ENCODE measurements at regions not wholly inside any gene's neighbourhood (a gene's known extent, or its start where the extent isn't known, plus 50 kb on each side); places are given as distances from the start of the nearest gene placed in this dataset.

DNA sequence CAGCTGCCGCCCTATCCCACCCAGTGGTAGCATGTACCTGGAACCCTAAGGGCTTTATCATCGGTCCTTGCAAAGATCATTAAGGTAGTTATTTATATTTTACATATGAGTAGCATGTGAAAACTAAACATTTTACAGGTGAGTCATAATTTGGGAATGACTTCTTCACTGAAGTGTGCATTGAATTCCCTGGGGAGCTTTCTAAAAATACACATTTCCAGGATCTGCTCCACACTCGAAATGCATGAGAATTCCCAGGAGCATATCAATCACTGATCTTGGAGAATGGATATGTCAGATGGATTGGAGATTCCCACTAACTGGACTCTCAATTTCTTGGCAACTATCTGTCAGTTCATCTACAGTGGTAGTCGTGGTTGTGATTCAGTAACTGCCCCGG, 717.5 kb downstream of the IRX1 start:
- TF ChIP-seq, protein P1, sequence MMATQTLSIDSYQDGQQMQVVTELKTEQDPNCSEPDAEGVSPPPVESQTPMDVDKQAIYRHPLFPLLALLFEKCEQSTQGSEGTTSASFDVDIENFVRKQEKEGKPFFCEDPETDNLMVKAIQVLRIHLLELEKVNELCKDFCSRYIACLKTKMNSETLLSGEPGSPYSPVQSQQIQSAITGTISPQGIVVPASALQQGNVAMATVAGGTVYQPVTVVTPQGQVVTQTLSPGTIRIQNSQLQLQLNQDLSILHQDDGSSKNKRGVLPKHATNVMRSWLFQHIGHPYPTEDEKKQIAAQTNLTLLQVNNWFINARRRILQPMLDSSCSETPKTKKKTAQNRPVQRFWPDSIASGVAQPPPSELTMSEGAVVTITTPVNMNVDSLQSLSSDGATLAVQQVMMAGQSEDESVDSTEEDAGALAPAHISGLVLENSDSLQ (IDR thresholded peaks at IDR 0.05): no peak
- TF ChIP-seq FOXK2 (IDR thresholded peaks at IDR 0.05): no peak
- TF ChIP-seq ELF4 (IDR thresholded peaks at IDR 0.05): no peak
- no peak for TF ChIP-seq BHLHE40 (IDR thresholded peaks at IDR 0.05; ENCODE audit: borderline replicate concordance)
- TF ChIP-seq FOXA1 (IDR thresholded peaks at IDR 0.05): no peak
- TF ChIP-seq HDGF (IDR thresholded peaks at IDR 0.05; ENCODE audit: borderline replicate concordance): no peak
- no peak for TF ChIP-seq L3MBTL2 (conservative IDR thresholded peaks at IDR 0.05)
- TF ChIP-seq TARDBP (IDR thresholded peaks at IDR 0.05): no peak
- TF ChIP-seq SP1 (IDR thresholded peaks at IDR 0.05): no peak
- TF ChIP-seq FOXM1 (IDR thresholded peaks at IDR 0.05; ENCODE audit: borderline replicate concordance): no peak
- no peak for TF ChIP-seq ARNT (IDR thresholded peaks at IDR 0.05)
- no peak for TF ChIP-seq SUZ12 (IDR thresholded peaks at IDR 0.05)
- TF ChIP-seq LEF1 (IDR thresholded peaks at IDR 0.05; ENCODE audit: borderline replicate concordance): no peak
- TF ChIP-seq ZNF384 (IDR thresholded peaks at IDR 0.05): no peak

All from HEK293T (cell line).